ENCODE measurements at regions not wholly inside any gene's neighbourhood (a gene's known extent, or its start where the extent isn't known, plus 50 kb on each side); places are given as distances from the start of the nearest gene placed in this dataset.

GRCh38 chr2:147006736-147007141 lies 838.1 kb upstream of the ACVR2A start:
- H3K27ac ChIP-seq (ENCODE audit: low read length), result no peak overlapping the region
- ChIA-PET CTCF (no interaction called here), POLR2A (ENCODE audit: unreplicated experiment) (no interaction called here)
- ATAC-seq (no peak), DNase-seq (no peak)
- no peaks in the 10 kb centered on the region for H3K9me3 ChIP-seq (ENCODE audit: low read length)
- no peaks in the 10 kb centered on the region for H3K79me2 ChIP-seq (ENCODE audit: low read length)
- no peaks in the 10 kb centered on the region for H4K20me1 ChIP-seq (ENCODE audit: low read length)
- no peak overlapping the region for H3K4me2 ChIP-seq (ENCODE audit: low read length)
- no peaks in the 10 kb centered on the region for H3K36me3 ChIP-seq (ENCODE audit: low read depth, low read length)
- no peak overlapping the region for H3K4me3 ChIP-seq (ENCODE audit: low read length)
- H2AFZ ChIP-seq (ENCODE audit: low read length), result no peak overlapping the region
- H3K4me1 ChIP-seq (ENCODE audit: insufficient read depth, low read length), result peaks cover 3% of the 10 kb centered on the region; the same call in 1 of the 2 replicates
- H3K27me3 ChIP-seq (ENCODE audit: low read length), result no peaks in the 10 kb centered on the region
- H3F3A ChIP-seq (ENCODE audit: low read length, unreplicated experiment), result no peaks in the 10 kb centered on the region
- no peaks in the 10 kb centered on the region for H3K9me2 ChIP-seq (replicated peaks; ENCODE audit: low read length)
- no TSS peak for BruUV-seq (replicated peaks)
- H3K9ac ChIP-seq (ENCODE audit: low read length), result no peak overlapping the region
- intact Hi-C loops (cut with micrococcal nuclease), result no loop called here
- no peak for TF ChIP-seq CTCF (conservative IDR thresholded peaks at IDR 0.05; ENCODE audit: low read depth, low read length)
- no peak for TF ChIP-seq EZH2phosphoT487 (IDR thresholded peaks at IDR 0.05; ENCODE audit: borderline replicate concordance, low read length)
- TF ChIP-seq EZH2 (IDR thresholded peaks at IDR 0.05; ENCODE audit: low read length, unreplicated experiment), result no peak

GRCh38 chr2:147003081-147003480 lies 841.7 kb upstream of the ACVR2A start:
- no peak overlapping the region for H3K4me2 ChIP-seq (ENCODE audit: low read length)
- H3K4me3 ChIP-seq (ENCODE audit: low read length), result no peak overlapping the region
- no peaks in the 10 kb centered on the region for H3K9me2 ChIP-seq (replicated peaks; ENCODE audit: low read length)
- POLR2A ChIA-PET (ENCODE audit: unreplicated experiment), result no interaction called here
- no peaks in the 10 kb centered on the region for H3K27me3 ChIP-seq (ENCODE audit: low read length)
- H3K4me1 ChIP-seq (ENCODE audit: insufficient read depth, low read length), result peaks cover 4% of the 10 kb centered on the region
- no peaks in the 10 kb centered on the region for H3K79me2 ChIP-seq (ENCODE audit: low read length)
- no peak overlapping the region for H2AFZ ChIP-seq (ENCODE audit: low read length)
- H3K27ac ChIP-seq (ENCODE audit: low read length), result no peak overlapping the region
- DNase-seq (no peak), ATAC-seq (no peak)
- H4K20me1 ChIP-seq (ENCODE audit: low read length), result no peaks in the 10 kb centered on the region
- no peaks in the 10 kb centered on the region for H3F3A ChIP-seq (ENCODE audit: low read length, unreplicated experiment)
- H3K9me3 ChIP-seq (ENCODE audit: low read length), result no peaks in the 10 kb centered on the region
- intact Hi-C loops (cut with micrococcal nuclease), result no loop called here
- H3K9ac ChIP-seq (ENCODE audit: low read length), result no peak overlapping the region
- no TSS peak for BruUV-seq (replicated peaks)
- H3K36me3 ChIP-seq (ENCODE audit: low read depth, low read length), result no peaks in the 10 kb centered on the region
- CTCF ChIA-PET, result no interaction called here
- no peak for TF ChIP-seq EZH2 (IDR thresholded peaks at IDR 0.05; ENCODE audit: low read length, unreplicated experiment)
- TF ChIP-seq EZH2phosphoT487 (IDR thresholded peaks at IDR 0.05; ENCODE audit: borderline replicate concordance, low read length), result no peak
- no peak for TF ChIP-seq CTCF (conservative IDR thresholded peaks at IDR 0.05; ENCODE audit: low read depth, low read length)

- intact Hi-C loops (cut with micrococcal nuclease), result no loop called here
- TF ChIP-seq EZH2phosphoT487 (IDR thresholded peaks at IDR 0.05; ENCODE audit: borderline replicate concordance, low read length) (no peak), CTCF (conservative IDR thresholded peaks at IDR 0.05; ENCODE audit: low read depth, low read length) (no peak), EZH2 (IDR thresholded peaks at IDR 0.05; ENCODE audit: low read length, unreplicated experiment) (no peak)
- Histone ChIP-seq H3K27me3 (ENCODE audit: low read length) (no peaks in the 10 kb centered on the region), H3K9me3 (ENCODE audit: low read length) (no peaks in the 10 kb centered on the region), H3K27ac (ENCODE audit: low read length) (no peak overlapping the region), H3K9me2 (replicated peaks; ENCODE audit: low read length) (no peaks in the 10 kb centered on the region), H3K4me3 (ENCODE audit: low read length) (no peak overlapping the region), H3K36me3 (ENCODE audit: low read depth, low read length) (no peaks in the 10 kb centered on the region), H3K4me2 (ENCODE audit: low read length) (no peak overlapping the region), H3K79me2 (ENCODE audit: low read length) (no peaks in the 10 kb centered on the region), H3K4me1 (ENCODE audit: insufficient read depth, low read length) (peaks cover 12% of the 10 kb centered on the region), H3K9ac (ENCODE audit: low read length) (no peak overlapping the region), H3F3A (ENCODE audit: low read length, unreplicated experiment) (no peaks in the 10 kb centered on the region), H4K20me1 (ENCODE audit: low read length) (no peaks in the 10 kb centered on the region), H2AFZ (ENCODE audit: low read length) (no peak overlapping the region)
- POLR2A ChIA-PET (ENCODE audit: unreplicated experiment), result no interaction called here
- CTCF ChIA-PET, result no interaction called here
- no TSS peak for BruUV-seq (replicated peaks)
- DNase-seq (no peak), ATAC-seq (no peak)
Measured at GRCh38 chr2:147002256-147002655, 842.6 kb upstream of the ACVR2A start.

Measured in PC-3 (cell line).